Esophagus squamous epithelium (tissue), 4 donors: ENCODE measurements at regions not wholly inside any gene's neighbourhood (a gene's known extent, or its start where the extent isn't known, plus 50 kb on each side); places are given as distances from the start of the nearest gene placed in this dataset.

ENCODE experiments used
- POLR2A ChIP-seq, 4 donors: fragments of 450-650 bp; IDR thresholded peaks; one replicate each; pipeline ENCODE4 v1.6.1; 2017; ENCODE audit warnings: antibody characterized with exemption in 4 of 4, mild to moderate bottlenecking in 4 of 4, moderate library complexity in 3 of 4
- TF ChIP-seq, protein P1 (sequence below), 6 experiments: fragments of 450-650 bp in 4 of 6; fragments of 200-600 bp in 2 of 6; sonication (generic) in 2 of 6; IDR thresholded peaks; one replicate each; pipeline ENCODE4 v1.5.1; 2016 to 2019; ENCODE audit warnings: antibody characterized with exemption in 6 of 6, mild to moderate bottlenecking in 4 of 6, moderate library complexity in 4 of 6

DNA sequence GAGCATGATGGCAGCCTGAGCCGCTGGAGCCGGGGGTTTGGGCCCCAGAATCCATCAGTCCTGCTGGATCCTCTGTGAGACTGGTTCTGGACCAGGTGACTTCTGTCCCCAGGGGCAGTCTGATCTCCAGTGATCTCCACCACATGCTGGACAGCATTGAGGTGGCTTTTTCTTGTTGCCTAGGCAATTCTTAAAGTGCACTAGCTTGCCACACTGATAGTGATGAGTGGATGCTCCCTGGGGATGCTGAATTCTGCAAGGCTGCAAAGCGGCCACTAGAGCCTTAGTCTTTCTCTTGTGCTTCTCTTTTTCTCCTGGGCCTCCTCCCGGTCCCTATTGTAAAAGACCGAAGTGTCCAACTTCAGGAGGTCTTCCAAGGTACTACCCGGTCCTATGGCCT lies 70.4 kb upstream of the ATP11B start:
- TF ChIP-seq, protein P1, sequence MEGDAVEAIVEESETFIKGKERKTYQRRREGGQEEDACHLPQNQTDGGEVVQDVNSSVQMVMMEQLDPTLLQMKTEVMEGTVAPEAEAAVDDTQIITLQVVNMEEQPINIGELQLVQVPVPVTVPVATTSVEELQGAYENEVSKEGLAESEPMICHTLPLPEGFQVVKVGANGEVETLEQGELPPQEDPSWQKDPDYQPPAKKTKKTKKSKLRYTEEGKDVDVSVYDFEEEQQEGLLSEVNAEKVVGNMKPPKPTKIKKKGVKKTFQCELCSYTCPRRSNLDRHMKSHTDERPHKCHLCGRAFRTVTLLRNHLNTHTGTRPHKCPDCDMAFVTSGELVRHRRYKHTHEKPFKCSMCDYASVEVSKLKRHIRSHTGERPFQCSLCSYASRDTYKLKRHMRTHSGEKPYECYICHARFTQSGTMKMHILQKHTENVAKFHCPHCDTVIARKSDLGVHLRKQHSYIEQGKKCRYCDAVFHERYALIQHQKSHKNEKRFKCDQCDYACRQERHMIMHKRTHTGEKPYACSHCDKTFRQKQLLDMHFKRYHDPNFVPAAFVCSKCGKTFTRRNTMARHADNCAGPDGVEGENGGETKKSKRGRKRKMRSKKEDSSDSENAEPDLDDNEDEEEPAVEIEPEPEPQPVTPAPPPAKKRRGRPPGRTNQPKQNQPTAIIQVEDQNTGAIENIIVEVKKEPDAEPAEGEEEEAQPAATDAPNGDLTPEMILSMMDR (IDR thresholded peaks at IDR 0.05) = no peak
- no peak for TF ChIP-seq POLR2A (IDR thresholded peaks at IDR 0.05)
